ENCODE measurements at regions not wholly inside any gene's neighbourhood (a gene's known extent, or its start where the extent isn't known, plus 50 kb on each side); places are given as distances from the start of the nearest gene placed in this dataset.

GRCh38 chr12:69055280-69055679 is 122.3 kb upstream of the CPM start:
- Histone ChIP-seq H3K9ac (ENCODE audit: low read length) (no peak overlapping the region), H3K4me1 (ENCODE audit: low read length) (peaks cover 29% of the 10 kb centered on the region), H3K79me2 (ENCODE audit: low read length) (no peaks in the 10 kb centered on the region), H3K36me3 (replicated peaks; ENCODE audit: low read depth, low read length) (no peaks in the 10 kb centered on the region), H3K27me3 (ENCODE audit: low read depth, low read length) (no peaks in the 10 kb centered on the region), H3K9me3 (ENCODE audit: insufficient read depth, low read length) (no peaks in the 10 kb centered on the region), H3K4me2 (ENCODE audit: low read length) (no peak overlapping the region), H3K4me3 (ENCODE audit: low read length) (no peak overlapping the region), H4K20me1 (ENCODE audit: insufficient read depth, low read length) (no peaks in the 10 kb centered on the region), H2AFZ (ENCODE audit: low read depth, low read length) (no peak overlapping the region), H3K27ac (ENCODE audit: low read length) (no peak overlapping the region)
- no peak for TF ChIP-seq EZH2phosphoT487 (IDR thresholded peaks at IDR 0.05; ENCODE audit: low read depth)
- TF ChIP-seq, protein P1, sequence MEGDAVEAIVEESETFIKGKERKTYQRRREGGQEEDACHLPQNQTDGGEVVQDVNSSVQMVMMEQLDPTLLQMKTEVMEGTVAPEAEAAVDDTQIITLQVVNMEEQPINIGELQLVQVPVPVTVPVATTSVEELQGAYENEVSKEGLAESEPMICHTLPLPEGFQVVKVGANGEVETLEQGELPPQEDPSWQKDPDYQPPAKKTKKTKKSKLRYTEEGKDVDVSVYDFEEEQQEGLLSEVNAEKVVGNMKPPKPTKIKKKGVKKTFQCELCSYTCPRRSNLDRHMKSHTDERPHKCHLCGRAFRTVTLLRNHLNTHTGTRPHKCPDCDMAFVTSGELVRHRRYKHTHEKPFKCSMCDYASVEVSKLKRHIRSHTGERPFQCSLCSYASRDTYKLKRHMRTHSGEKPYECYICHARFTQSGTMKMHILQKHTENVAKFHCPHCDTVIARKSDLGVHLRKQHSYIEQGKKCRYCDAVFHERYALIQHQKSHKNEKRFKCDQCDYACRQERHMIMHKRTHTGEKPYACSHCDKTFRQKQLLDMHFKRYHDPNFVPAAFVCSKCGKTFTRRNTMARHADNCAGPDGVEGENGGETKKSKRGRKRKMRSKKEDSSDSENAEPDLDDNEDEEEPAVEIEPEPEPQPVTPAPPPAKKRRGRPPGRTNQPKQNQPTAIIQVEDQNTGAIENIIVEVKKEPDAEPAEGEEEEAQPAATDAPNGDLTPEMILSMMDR (IDR thresholded peaks at IDR 0.05; ENCODE audit: low read depth, low read length), result no peak

GRCh38 chr12:69055706-69056105 is 122.7 kb upstream of the CPM start:
- no peak overlapping the region for H3K27ac ChIP-seq (ENCODE audit: low read length)
- no peak overlapping the region for H3K4me3 ChIP-seq (ENCODE audit: low read length)
- H4K20me1 ChIP-seq (ENCODE audit: insufficient read depth, low read length), result no peaks in the 10 kb centered on the region
- peak overlapping the region; percentile 17; the same call in 1 of the 2 replicates for H2AFZ ChIP-seq (ENCODE audit: low read depth, low read length)
- TF ChIP-seq EZH2phosphoT487 (IDR thresholded peaks at IDR 0.05; ENCODE audit: low read depth), result no peak
- TF ChIP-seq, protein P1 (IDR thresholded peaks at IDR 0.05; ENCODE audit: low read depth, low read length), result no peak
- H3K4me1 ChIP-seq (ENCODE audit: low read length), result peaks cover 29% of the 10 kb centered on the region
- H3K36me3 ChIP-seq (replicated peaks; ENCODE audit: low read depth, low read length), result no peaks in the 10 kb centered on the region
- no peaks in the 10 kb centered on the region for H3K9me3 ChIP-seq (ENCODE audit: insufficient read depth, low read length)
- H3K27me3 ChIP-seq (ENCODE audit: low read depth, low read length), result no peaks in the 10 kb centered on the region
- H3K79me2 ChIP-seq (ENCODE audit: low read length), result no peaks in the 10 kb centered on the region
- no peak overlapping the region for H3K4me2 ChIP-seq (ENCODE audit: low read length)
- no peak overlapping the region for H3K9ac ChIP-seq (ENCODE audit: low read length)

DNA sequence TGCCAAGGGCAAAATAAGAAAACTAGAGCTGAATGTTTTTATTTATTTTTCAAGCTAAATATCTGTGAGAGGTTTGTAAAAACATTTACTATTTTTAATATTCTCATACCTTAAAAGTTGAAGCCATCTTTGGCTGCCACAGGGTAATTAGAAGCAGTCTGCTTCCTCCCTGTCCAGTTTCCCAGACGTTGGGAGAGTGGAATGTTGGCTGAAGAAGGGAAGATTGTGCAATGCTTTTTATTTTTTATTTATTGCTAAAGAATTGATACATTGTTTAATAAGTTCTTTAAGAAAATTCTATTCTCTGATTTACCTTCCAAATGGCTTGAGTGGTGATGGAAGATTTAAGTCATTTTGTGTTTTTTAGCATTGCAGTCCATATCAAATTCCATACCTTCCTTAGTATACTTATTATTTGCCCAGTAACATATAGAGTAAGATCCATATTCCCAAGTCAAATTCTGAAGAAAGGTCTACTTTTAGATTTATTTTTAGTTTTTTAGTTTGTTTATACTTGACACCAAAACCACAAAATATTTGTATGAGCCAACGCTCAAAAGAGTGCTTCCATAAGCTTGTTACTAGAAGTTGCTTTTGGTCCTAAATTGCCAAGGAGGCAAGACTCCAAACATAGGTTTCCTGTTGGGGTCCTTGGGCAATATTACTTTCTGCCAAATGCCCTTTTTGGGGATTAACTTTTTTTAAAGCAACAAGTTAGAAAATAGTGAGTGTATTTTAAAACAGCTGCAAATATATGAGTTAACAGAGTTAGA is 124.0 kb upstream of the CPM start:
- no peaks in the 10 kb centered on the region for H3K79me2 ChIP-seq (ENCODE audit: low read length)
- no peaks in the 10 kb centered on the region for H3K27me3 ChIP-seq (ENCODE audit: low read depth, low read length)
- H3K4me1 ChIP-seq (ENCODE audit: low read length), result peaks cover 29% of the 10 kb centered on the region
- no peaks in the 10 kb centered on the region for H4K20me1 ChIP-seq (ENCODE audit: insufficient read depth, low read length)
- no peaks in the 10 kb centered on the region for H3K36me3 ChIP-seq (replicated peaks; ENCODE audit: low read depth, low read length)
- no peak overlapping the region for H3K27ac ChIP-seq (ENCODE audit: low read length)
- H3K9me3 ChIP-seq (ENCODE audit: insufficient read depth, low read length), result no peaks in the 10 kb centered on the region
- no peak overlapping the region for H3K4me3 ChIP-seq (ENCODE audit: low read length)
- no peak overlapping the region for H2AFZ ChIP-seq (ENCODE audit: low read depth, low read length)
- TF ChIP-seq, protein P1 (IDR thresholded peaks at IDR 0.05; ENCODE audit: low read depth, low read length), result no peak
- TF ChIP-seq EZH2phosphoT487 (IDR thresholded peaks at IDR 0.05; ENCODE audit: low read depth), result no peak
- H3K4me2 ChIP-seq (ENCODE audit: low read length), result no peak overlapping the region
- no peak overlapping the region for H3K9ac ChIP-seq (ENCODE audit: low read length)

GRCh38 chr12:69057742-69058141 is 124.8 kb upstream of the CPM start:
- no peaks in the 10 kb centered on the region for H4K20me1 ChIP-seq (ENCODE audit: insufficient read depth, low read length)
- H3K4me1 ChIP-seq (ENCODE audit: low read length), result peaks cover 23% of the 10 kb centered on the region
- H2AFZ ChIP-seq (ENCODE audit: low read depth, low read length), result no peak overlapping the region
- H3K27me3 ChIP-seq (ENCODE audit: low read depth, low read length), result no peaks in the 10 kb centered on the region
- H3K4me3 ChIP-seq (ENCODE audit: low read length), result no peak overlapping the region
- TF ChIP-seq, protein P1 (IDR thresholded peaks at IDR 0.05; ENCODE audit: low read depth, low read length), result no peak
- no peak for TF ChIP-seq EZH2phosphoT487 (IDR thresholded peaks at IDR 0.05; ENCODE audit: low read depth)
- no peaks in the 10 kb centered on the region for H3K36me3 ChIP-seq (replicated peaks; ENCODE audit: low read depth, low read length)
- H3K79me2 ChIP-seq (ENCODE audit: low read length), result no peaks in the 10 kb centered on the region
- no peaks in the 10 kb centered on the region for H3K9me3 ChIP-seq (ENCODE audit: insufficient read depth, low read length)
- no peak overlapping the region for H3K27ac ChIP-seq (ENCODE audit: low read length)
- H3K9ac ChIP-seq (ENCODE audit: low read length), result no peak overlapping the region
- no peak overlapping the region for H3K4me2 ChIP-seq (ENCODE audit: low read length)

All from OCI-LY3 (cell line).